GM21717 (cell line): ENCODE measurements at regions not wholly inside any gene's neighbourhood (a gene's known extent, or its start where the extent isn't known, plus 50 kb on each side); places are given as distances from the start of the nearest gene placed in this dataset.

Source experiments
- ATAC-seq: cut with Tn5 transposase; IDR thresholded peaks from one replicate; pipeline ENCODE4 v1.9.1; 2021; ENCODE audit warnings: mild to moderate bottlenecking, moderate library complexity; ENCODE audit not compliant: unreplicated experiment

DNA sequence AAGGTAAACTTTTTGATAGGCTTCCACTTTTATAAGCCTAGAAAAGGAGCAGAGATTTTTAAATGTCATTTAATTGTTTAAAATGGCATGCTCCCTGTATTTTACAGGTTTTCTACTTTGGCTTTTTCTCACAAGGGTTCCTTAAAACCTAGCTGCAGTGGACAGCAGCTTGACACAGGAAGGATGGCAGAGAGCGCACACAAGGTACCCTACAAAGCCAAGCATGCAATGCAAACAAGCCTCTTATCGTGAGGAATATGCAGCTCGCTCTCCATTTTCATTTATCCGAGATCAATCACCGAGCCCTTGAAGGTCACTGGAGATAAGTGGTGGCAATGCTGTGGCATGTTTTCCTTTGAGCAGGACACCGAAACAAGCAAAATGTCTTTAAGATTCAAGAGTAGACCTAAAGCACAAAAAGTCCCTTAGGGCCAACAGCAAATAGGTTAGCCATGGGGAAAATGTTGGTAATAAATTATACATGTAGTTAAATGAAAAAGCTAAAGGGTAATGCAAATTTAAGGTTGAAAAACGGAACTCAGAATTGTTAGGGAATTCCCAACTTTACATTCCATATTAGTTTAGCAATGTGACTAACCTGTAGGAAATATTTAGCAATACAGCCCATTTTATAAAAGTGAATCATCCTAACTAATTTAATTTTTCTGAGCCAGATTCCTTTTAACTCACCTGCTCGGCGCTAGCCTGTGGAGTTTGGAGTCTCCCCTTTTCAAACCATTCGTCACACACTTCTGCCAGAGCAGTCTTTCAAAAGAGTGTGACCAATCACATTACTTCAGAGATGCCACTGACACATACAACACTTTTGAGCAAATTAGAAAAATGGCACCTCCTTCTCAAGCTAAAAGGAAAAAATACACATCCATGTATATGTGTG lies 337.9 kb upstream of the PKDCC start:
- ATAC-seq = no peak

DNA sequence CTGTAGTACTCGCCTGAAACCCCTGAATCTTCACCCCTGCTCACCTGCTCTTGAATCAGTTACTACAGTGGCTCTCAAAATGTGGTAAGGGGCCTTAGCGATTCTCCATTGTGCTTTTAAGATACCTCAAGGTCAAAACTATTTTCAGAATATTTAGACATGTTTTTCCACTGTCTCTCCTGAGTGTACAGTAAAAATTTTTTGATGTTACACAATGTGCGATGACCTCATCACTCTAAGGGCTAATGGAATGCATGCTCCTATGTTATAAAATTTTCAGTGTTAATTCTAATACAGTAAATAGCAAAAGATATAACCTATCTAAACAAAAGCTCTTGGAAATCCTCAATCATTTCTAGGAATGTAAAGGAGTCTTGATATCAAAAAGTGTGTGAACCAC lies 336.9 kb upstream of the PKDCC start:
- ATAC-seq = no peak

DNA sequence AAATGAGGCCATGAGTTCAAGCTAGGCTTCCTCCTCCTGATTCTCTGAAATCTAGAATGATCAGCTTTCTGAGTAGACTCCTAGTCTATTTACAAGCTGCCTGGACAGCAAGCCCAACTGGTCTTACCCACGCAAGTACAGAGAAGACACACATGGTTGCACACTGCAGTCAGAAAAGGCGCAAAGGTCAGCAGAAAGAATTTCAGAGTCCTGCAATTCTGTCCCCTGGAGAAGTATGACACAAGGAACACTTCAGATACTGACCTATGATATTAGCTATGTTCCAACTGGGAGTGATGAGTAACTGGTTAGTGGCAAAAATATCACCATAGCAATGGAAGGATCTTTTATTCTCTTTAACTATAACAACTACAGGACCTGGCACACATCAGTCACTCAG lies 336.1 kb upstream of the PKDCC start:
- no peak for ATAC-seq

DNA sequence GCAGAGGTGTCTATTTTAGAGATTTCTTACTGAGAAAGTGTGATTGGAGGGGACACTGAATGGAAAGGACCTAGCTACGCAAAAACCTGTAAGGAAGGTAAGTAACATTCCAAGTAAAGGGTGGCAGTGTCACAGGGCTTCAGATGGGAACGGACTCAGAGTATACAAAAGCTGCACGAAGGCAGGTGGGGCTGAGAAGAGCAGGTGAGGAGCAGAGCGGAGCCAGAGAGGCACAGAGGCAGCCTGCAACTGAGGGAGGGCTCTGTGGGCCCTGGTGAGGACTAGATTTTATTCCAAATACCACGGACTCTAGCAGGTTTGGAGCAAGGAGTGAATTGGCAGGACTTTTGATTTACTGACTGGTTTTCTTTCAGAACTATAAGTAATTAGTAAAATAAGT lies 331.3 kb upstream of the PKDCC start:
- ATAC-seq = no peak

DNA sequence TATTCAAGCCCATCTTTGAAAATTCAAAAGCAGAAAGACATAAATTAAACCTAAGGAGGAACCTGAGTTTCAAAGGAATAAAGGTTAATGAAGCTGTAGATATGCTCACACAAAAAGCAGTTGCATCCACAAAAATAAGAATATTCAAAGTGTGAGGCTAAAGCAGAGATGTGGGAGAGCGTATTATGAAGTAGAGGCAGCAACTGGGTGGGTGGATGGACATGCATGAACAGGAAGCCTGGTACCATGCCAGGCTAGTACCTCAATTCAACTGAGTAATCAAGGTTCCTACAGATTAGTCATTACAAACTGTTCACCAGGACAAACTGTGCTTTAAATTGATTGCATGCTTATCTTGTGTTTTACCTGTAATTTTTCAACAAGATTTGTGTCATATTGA lies 330.0 kb upstream of the PKDCC start:
- ATAC-seq = peak; percentile 48

DNA sequence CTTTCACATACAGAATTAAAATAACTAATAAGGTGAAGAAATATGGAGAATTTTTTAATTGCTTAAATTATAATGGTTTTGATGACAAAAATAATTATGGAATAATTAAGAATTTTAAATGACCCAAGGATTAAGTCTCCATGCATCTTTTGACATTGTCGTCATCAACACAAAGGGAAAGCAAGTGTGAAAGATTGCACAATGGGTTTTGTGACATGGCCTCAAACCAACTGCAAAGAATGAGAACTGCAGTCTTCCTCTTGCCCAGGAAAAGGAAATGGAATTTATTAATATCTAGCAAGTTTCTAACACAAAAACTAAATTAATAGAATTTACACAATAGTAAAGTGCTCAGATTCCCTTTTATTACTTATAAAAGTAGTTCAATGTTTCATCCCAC lies 329.1 kb upstream of the PKDCC start:
- ATAC-seq = no peak

DNA sequence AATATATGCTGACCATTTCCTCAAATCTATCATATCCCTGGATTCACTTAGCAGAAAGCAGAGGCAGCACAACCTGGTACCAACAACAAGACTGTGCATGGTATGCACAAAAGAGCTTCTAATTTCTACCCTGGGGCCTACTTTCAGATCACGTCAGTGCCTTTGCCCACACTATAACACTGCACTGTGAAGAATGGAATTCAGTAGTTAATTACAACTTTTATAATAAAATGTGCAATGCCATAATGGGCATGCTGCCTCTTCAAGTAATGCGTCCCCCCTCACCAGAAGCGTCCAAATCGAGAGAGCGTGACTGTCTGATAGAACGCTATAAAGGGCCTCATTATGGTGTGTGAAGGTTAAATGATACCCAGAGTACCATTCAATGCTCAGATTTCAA lies 328.1 kb upstream of the PKDCC start:
- no peak for ATAC-seq

DNA sequence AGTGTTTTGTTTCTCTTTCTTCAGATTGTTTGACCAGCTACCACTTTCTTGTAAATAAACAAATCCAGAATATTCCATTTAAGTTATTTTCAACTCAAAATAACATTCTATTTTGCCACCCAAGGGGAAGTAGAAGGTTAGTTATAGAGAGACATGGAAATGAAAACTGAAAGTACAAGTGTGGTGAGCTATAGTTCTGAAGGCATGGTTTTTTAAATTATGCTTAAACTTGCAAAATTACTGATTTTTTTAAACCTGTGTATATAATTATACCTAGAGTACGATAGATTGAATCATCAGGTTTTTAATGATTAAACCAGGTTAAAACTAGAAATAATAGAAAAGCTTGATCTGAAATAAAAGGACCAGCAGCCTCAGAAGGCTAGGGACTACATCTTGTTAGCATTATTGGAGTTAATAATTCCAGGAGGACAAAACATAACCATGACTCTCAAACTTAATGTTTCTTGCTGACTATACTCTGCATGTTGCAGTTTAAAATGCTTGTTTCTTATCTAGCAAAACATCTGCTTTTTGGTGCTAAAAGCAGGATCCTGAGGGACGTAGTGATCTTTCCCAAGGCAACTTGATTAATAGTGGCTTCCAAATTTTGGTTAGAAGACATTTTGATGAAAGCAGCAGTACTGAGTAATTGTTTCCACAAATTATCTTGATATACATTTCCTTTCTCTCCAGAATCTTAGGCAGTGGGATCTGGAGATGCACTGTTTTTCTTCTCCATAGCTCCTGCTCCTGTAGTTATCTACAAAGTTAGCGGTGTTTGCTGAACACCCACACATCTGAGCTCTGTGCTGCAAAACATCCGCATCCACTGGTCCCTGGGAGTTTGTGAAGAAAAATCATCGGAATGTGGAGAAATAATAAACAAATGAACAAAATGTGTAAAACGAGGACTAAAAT lies 327.2 kb upstream of the PKDCC start:
- ATAC-seq = peak; percentile 49

DNA sequence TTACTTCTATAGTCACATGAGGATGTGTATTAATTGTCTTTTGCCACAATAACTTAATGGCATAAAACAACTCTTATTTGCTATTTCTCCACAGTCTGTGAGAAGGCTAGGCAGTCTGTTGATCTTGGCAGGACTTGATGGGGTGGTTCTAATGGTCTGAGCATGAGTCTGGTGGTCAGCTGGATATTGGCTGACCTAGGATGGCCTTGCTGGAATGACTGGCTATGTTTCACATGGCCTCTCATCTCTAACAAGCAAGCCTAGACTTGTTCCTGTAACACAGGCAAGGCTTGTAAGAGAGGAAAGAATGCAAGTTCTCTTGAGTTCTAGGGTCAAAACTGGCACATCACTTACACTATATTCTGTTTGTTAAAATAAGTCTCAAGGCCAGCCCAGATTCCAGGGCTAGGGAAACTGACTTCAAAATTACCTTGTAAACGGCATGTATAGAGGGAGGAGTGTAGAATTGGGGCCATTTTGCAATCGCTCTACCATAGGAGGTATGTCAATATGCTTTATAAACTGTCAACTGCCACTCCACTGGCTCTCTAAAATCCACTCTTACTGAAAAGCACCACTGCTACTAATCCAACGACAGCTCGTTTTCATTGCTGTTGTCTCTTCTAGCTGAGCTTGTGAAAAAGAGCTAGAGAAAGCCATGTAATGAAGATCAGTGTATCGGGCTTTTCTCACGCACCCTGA lies 325.0 kb upstream of the PKDCC start:
- ATAC-seq = no peak

DNA sequence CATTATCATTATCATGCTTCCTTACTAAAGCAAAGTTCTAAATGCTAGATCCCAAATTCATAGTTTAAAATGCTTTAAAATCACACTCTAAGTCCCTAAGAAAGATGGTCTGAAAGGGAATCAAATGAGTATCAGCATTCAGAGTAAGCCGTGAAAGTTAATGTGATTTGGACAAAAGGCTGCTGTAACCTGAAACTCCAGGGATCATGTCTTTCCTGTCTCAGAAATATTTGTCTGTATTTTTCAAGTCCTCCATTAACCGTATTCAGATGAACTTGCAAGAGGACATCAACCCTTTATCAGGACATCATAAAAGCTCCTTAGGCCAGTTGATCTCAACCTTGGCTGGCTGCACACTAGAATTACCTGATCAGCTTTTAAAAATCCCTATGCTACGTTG lies 324.3 kb upstream of the PKDCC start:
- no peak for ATAC-seq

DNA sequence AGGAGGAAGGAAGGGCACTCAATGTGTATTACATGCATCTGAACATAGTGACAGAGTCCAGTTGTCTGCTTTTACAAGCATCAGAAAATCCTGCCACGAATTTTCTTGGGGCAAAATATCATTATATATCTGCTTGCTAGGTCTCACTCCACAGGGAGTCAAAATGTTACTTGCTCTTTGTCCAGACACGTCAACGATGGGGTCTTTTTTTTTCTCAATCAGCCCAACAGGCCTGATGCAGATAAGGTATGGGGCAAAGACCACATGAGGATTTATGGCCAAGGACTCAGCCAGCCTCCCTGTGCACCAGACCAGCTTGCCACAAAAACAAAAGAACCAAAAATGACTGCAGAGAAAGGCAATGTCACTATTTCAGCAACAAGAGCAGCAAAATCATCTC lies 323.4 kb upstream of the PKDCC start:
- ATAC-seq = no peak

DNA sequence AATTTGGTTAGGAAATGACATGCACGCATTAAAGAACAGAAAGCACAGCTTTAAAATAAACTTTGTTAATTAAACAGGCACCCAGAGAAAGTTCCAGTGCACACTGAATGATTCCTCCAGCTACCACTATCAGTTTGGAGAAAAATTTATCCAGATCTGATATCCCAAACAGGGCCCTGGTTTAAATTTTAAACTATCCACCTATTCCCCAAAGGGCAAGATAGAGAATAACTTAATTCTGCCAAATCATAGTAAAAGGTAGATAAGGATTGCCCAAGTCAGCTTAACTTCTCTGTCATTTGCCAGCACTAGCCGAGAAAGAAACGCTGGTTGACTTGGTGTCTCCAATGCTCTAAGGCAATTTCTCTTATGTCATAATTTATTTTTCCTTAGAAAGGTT lies 321.9 kb upstream of the PKDCC start:
- no peak for ATAC-seq

DNA sequence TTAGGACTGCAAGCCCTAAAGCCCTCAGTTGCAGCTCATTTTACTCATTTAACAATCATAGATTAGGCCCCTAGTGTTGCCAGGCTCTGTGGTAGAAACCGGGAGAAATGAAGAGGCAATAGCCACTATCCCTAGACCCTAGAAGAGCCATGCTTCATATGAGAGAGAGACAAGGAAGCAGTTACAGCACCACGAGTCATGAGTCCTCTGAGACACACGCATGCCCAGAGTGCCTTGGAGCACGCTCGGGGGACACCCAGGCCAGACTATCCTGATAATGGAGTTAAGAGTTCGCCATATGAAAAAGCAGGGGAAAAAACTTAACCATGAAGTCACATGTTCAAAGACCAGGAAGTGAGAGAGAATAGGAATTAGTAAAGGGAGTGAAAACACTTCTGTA lies 321.5 kb upstream of the PKDCC start:
- ATAC-seq = no peak

DNA sequence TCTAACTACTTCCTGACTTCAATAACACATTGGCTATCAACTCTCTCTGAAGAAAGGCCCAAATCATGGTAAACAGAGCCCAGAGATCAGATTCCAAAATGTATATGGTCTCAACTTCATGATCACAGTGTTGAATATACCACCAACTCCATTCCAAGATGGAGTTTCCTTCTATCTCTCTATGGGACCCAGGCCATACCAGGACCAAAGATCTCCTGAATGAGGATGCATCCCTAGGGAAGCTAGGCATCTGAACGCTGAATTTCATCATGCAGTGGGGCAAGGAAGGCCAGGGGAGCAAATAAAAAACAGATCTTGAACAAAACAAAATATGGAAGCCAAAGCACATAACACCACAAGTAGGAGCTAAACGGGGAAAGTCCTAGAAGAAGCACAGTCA lies 320.7 kb upstream of the PKDCC start:
- ATAC-seq = no peak

DNA sequence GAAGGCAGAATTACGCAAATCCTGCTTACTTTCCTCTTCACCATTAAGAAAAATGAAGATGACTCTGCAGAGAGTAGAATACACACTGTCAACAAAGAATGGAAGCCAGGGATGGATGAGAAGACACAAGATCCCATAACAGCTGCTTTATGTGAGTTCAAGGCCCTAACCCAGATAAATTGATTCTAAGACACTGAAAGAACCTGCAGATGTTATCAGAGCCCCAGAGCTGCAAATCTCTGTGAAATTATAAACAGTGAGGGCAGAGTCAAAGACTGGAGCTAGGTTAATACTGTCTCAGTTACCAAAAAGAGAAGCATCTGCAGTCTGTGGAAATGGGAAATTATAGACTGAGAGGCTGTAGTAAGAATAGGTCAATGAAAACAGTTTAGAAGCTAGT lies 320.1 kb upstream of the PKDCC start:
- no peak for ATAC-seq

DNA sequence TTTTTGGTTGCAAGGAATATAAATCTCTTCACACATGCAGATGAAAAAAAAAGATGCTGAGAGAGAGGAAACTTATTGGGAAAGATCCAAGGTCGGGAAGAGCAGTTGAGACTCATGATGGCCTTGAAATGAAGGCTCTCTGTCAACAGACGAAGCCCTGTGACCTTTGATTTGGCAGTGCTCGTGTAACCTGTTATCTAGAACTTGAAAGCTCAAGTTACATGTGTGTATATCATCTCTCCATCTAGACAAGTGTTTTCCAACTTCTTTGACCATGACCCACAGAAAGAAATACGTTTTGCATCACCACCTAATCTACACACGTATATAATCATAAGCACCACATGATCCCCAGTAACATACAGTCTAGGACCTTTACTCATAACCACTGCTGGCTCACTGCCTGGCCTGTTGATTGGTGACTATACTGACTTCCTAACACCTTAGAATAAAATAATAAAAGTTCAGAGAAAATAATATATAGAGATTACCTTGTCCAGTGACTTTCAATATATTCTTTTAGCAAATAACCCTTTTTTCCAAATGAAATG lies 319.0 kb upstream of the PKDCC start:
- ATAC-seq = no peak

DNA sequence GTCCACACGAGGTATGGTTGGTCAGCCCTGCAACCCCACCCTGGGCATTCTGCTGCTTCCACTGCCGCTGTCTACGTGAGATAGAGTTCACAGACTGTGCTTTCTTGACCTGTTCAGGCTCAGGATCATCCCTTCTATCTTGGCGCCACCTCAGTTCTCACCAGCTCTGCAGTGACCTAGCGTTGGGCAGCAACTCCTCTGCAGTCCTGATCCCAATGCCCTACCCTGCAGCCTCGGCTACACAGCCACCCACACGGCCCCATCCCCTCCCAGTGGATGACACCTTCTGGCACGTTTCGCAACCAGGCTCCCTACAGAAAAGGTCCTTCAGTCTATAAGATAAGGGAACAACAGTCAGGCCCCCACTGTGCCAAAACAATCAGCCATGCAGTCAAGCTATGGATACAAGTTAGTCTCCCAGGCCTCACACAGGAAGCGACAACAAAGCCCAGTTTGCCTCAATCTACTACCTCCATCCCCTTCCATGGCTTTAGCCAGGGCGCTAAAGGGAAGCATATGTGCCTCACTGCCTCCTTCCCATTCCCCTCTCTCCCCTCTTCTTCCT lies 317.9 kb upstream of the PKDCC start:
- ATAC-seq = no peak

DNA sequence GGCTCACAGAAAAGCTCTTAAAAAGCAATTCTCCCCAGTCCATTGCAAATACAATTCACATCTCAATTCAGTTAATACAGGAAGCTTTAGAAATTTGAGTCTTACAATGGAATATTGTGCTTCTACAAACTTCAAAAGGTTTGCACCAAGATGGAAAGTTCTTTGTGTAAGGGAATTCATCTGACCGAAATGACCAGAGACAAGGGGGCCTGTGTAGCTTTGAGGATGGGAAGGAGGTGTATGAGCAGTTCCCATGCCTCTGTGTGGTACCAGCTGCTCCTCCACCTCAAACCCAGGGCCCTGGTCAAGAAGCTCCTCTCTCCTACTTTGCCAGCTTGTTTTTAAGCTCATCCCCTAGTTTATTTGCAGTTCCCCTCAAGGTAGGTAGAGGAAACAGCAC lies 312.8 kb upstream of the PKDCC start:
- no peak for ATAC-seq

DNA sequence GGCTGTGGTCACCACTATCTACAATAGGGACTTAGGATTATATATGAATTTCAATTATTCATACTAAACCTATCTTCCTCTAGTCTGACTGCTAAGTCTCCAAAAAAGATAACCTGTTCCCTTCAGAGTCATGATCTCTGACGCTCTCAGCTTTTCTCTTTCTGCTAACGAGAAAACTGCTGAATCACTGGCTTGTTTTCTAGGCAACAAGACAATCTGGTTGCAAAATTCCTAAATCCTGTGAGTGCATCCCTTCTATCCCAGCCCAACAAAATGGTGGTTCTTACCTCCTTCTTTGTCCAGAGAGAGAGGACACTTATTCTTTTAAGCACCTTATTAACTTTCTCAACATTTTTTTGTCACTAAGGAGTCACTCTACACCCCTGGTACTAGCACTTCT lies 312.3 kb upstream of the PKDCC start:
- no peak for ATAC-seq

DNA sequence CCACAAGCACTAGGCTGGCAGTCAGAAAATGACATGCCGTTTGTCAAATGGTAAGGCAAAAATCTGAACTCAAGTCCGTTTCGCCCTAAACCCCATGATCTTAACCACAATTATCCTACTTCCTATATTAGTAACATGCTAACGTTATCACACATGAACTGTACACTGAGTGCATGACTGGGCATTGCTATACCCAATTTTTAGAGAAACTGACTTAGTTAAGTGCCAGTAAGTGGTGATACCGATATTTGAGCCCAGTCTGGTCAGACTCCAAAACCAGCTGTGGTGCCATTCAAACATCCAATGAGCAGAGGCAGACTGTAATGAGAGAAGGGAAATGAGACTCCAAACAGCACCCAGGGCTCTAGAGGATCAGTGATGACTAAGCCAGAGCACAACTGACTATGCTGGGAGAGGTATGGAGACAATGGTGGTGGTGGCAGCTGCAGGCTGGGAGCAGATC lies 311.7 kb upstream of the PKDCC start:
- ATAC-seq = peak; percentile 94

DNA sequence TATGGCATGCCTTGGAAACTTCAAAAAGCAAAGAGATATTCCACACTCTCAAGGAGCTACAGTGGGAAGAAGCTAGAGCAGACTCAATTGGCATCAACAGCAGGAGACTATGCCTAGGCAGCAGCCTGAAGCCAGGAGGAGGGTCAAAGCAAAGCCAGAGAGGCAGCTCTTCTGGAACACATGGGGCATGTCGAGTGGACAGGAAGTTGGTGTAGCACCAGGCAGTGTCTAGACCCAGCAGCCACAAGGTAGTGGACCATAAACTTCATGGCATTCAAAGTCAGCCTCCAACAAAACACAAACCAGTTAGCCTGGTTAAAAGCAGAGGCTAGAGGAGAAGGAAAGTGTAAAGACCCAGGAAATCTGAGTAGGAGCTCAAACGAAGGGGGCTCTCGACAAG lies 311.2 kb upstream of the PKDCC start:
- peak; percentile 28 for ATAC-seq
